Suprapubic skin (tissue), 4 donors: ENCODE measurements at regions not wholly inside any gene's neighbourhood (a gene's known extent, or its start where the extent isn't known, plus 50 kb on each side); places are given as distances from the start of the nearest gene placed in this dataset.

Source experiments
- DNase-seq, 2 donors: peaks; one replicate each; pipeline ENCODE4 v3.0.0-alpha.2; 2019; ENCODE audit warnings: low spot score in 2 of 2
- H3K27ac ChIP-seq: fragments of 200-600 bp; sonication (generic); one replicate; pipeline ENCODE4 v1.5.1; 2019
- H3K27me3 ChIP-seq: fragments of 200-600 bp; sonication (generic); one replicate; pipeline ENCODE4 v1.5.1; 2019
- H3K36me3 ChIP-seq: fragments of 200-600 bp; sonication (generic); one replicate; pipeline ENCODE4 v1.5.1; 2019
- H3K4me1 ChIP-seq: fragments of 200-600 bp; sonication (generic); one replicate; pipeline ENCODE4 v1.5.1; 2019
- H3K4me3 ChIP-seq: fragments of 200-600 bp; sonication (generic); one replicate; pipeline ENCODE4 v1.5.1; 2019; ENCODE audit warnings: mild to moderate bottlenecking
- H3K9me3 ChIP-seq: fragments of 200-600 bp; sonication (generic); one replicate; pipeline ENCODE4 v1.5.1; 2019
- CTCF ChIP-seq, 2 donors: fragments of 200-600 bp in 1 of 2; fragments of 450-650 bp in 1 of 2; sonication (generic) in 1 of 2; IDR thresholded peaks; one replicate each; pipeline ENCODE4 v1.5.1; 2016 to 2019; ENCODE audit warnings: antibody characterized with exemption in 2 of 2, mild to moderate bottlenecking in 1 of 2, moderate library complexity in 1 of 2
- EP300 ChIP-seq: sonication (generic); formaldehyde crosslinking; IDR thresholded peaks from one replicate; pipeline ENCODE4 v1.6.1; 2017; ENCODE audit warnings: antibody characterized with exemption
- POLR2A ChIP-seq, 2 donors: fragments of 450-650 bp; IDR thresholded peaks; one replicate each; pipeline ENCODE4 v1.6.1; 2017; ENCODE audit warnings: antibody characterized with exemption in 2 of 2, mild to moderate bottlenecking in 2 of 2, moderate library complexity in 2 of 2
- POLR2AphosphoS5 ChIP-seq, 3 donors: sonication (generic); formaldehyde crosslinking; IDR thresholded peaks; one replicate each; pipeline ENCODE4 v1.6.1; 2017; ENCODE audit warnings: antibody characterized with exemption in 3 of 3
- WGBS: methylation state at CpG from one replicate; pipeline ENCODE4 v1.1.5; 2018; 5-methylcytosine and 5-hydroxymethylcytosine counted together

GRCh38 chr15:93159930-93160329, 70.9 kb upstream of the RGMA start:
- Histone ChIP-seq H3K9me3 (no peaks in the 10 kb centered on the region), H3K36me3 (no peaks in the 10 kb centered on the region), H3K27me3 (no peaks in the 10 kb centered on the region), H3K4me3 (no peak overlapping the region), H3K4me1 (no peaks in the 10 kb centered on the region), H3K27ac (no peak overlapping the region)
- TF ChIP-seq POLR2AphosphoS5 (IDR thresholded peaks at IDR 0.05) (no peak), POLR2A (IDR thresholded peaks at IDR 0.05) (no peak), CTCF (IDR thresholded peaks at IDR 0.05) (no peak), EP300 (no peak)
- WGBS, result 87% methylated on average over 5 of the region's 5 CpGs
- DNase-seq, result no peak

- 80% methylated on average over 13 of the region's 13 CpGs for WGBS
- DNase-seq, result no peak
- TF ChIP-seq EP300 (no peak), CTCF (IDR thresholded peaks at IDR 0.05) (no peak), POLR2AphosphoS5 (IDR thresholded peaks at IDR 0.05) (no peak), POLR2A (IDR thresholded peaks at IDR 0.05) (no peak)
- no peaks in the 10 kb centered on the region for H3K36me3 ChIP-seq
- no peaks in the 10 kb centered on the region for H3K9me3 ChIP-seq
- no peak overlapping the region for H3K4me3 ChIP-seq
- no peak overlapping the region for H3K27ac ChIP-seq
- no peaks in the 10 kb centered on the region for H3K27me3 ChIP-seq
- peaks cover 3% of the 10 kb centered on the region for H3K4me1 ChIP-seq
These were observed 69.3 kb upstream of the RGMA start for GRCh38 chr15:93158097-93158900.

GRCh38 chr15:93154666-93155065, 65.7 kb upstream of the RGMA start:
- 66% methylated on average over 5 of the region's 5 CpGs for WGBS
- H3K4me1 ChIP-seq, result peaks cover 26% of the 10 kb centered on the region
- H3K9me3 ChIP-seq, result no peaks in the 10 kb centered on the region
- H3K36me3 ChIP-seq, result no peaks in the 10 kb centered on the region
- no peak overlapping the region for H3K4me3 ChIP-seq
- no peaks in the 10 kb centered on the region for H3K27me3 ChIP-seq
- no peak overlapping the region for H3K27ac ChIP-seq
- TF ChIP-seq CTCF (IDR thresholded peaks at IDR 0.05) (no peak), EP300 (no peak), POLR2AphosphoS5 (IDR thresholded peaks at IDR 0.05) (no peak), POLR2A (IDR thresholded peaks at IDR 0.05) (no peak)
- no peak for DNase-seq

GRCh38 chr15:93152951-93153350, 63.9 kb upstream of the RGMA start:
- no peak overlapping the region for H3K27ac ChIP-seq
- H3K27me3 ChIP-seq, result no peaks in the 10 kb centered on the region
- DNase-seq, result peak; percentile 65 to 84
- no peaks in the 10 kb centered on the region for H3K9me3 ChIP-seq
- peaks cover 26% of the 10 kb centered on the region for H3K4me1 ChIP-seq
- TF ChIP-seq CTCF (IDR thresholded peaks at IDR 0.05) (no peak), POLR2AphosphoS5 (IDR thresholded peaks at IDR 0.05) (peak in 1 of 3 donors; percentile 51)
- 20% methylated on average over 6 of the region's 6 CpGs for WGBS
- no peaks in the 10 kb centered on the region for H3K36me3 ChIP-seq
- no peak overlapping the region for H3K4me3 ChIP-seq

GRCh38 chr15:93152360-93152759, 63.3 kb upstream of the RGMA start:
- no peaks in the 10 kb centered on the region for H3K9me3 ChIP-seq
- H3K36me3 ChIP-seq, result no peaks in the 10 kb centered on the region
- no peaks in the 10 kb centered on the region for H3K27me3 ChIP-seq
- H3K27ac ChIP-seq, result no peak overlapping the region
- no peak for DNase-seq
- no peak overlapping the region for H3K4me3 ChIP-seq
- TF ChIP-seq CTCF (IDR thresholded peaks at IDR 0.05), result no peak
- TF ChIP-seq POLR2A (IDR thresholded peaks at IDR 0.05), result no peak
- no peak for TF ChIP-seq EP300
- TF ChIP-seq POLR2AphosphoS5 (IDR thresholded peaks at IDR 0.05), result no peak
- 64% methylated on average over 5 of the region's 5 CpGs for WGBS
- H3K4me1 ChIP-seq, result peaks cover 26% of the 10 kb centered on the region
